Smooth muscle cell (in vitro differentiated cells): ENCODE measurements at regions not wholly inside any gene's neighbourhood (a gene's known extent, or its start where the extent isn't known, plus 50 kb on each side); places are given as distances from the start of the nearest gene placed in this dataset.

Experiments
- DNase-seq: peaks from one replicate; lab custom pipeline; 2025; ENCODE audit not compliant: unreplicated experiment; lab: John Stamatoyannopoulos, UW
- H2AFZ ChIP-seq: fragments of 200-600 bp; sonication (generic); 2 replicates; pipeline ENCODE4 v1.6.0; 2016; ENCODE audit warnings: antibody characterized with exemption, low read depth, mild to moderate bottlenecking
- H3F3A ChIP-seq: fragments of 200-600 bp; sonication (generic); 2 replicates; pipeline ENCODE4 v1.6.0; 2017; ENCODE audit warnings: antibody characterized with exemption, low read depth
- H3K27ac ChIP-seq: fragments of 200-600 bp; sonication (generic); 2 replicates; pipeline ENCODE4 v1.5.1; 2016; ENCODE audit warnings: low read depth, mild to moderate bottlenecking
- H3K27me3 ChIP-seq: fragments of 200-600 bp; sonication (generic); 2 replicates; pipeline ENCODE4 v1.6.1; 2016; ENCODE audit warnings: low read depth, mild to moderate bottlenecking
- H3K36me3 ChIP-seq: fragments of 200-600 bp; sonication (generic); 2 replicates; pipeline ENCODE4 v1.5.1; 2016; ENCODE audit warnings: low read depth
- H3K4me1 ChIP-seq: fragments of 200-600 bp; sonication (generic); 2 replicates; pipeline ENCODE4 v1.5.1; 2016; ENCODE audit warnings: low read depth
- H3K4me2 ChIP-seq: fragments of 200-600 bp; sonication (generic); 2 replicates; pipeline ENCODE4 v1.6.0; 2016; ENCODE audit warnings: mild to moderate bottlenecking
- H3K4me3 ChIP-seq: fragments of 200-600 bp; sonication (generic); 2 replicates; pipeline ENCODE4 v1.5.1; 2016; ENCODE audit warnings: mild to moderate bottlenecking
- H3K79me2 ChIP-seq: fragments of 200-600 bp; sonication (generic); 2 replicates; pipeline ENCODE4 v1.6.0; 2016; ENCODE audit warnings: low read depth, mild to moderate bottlenecking
- H3K9ac ChIP-seq: fragments of 200-600 bp; sonication (generic); 2 replicates; pipeline ENCODE4 v1.6.0; 2016; ENCODE audit warnings: low read depth
- H3K9me3 ChIP-seq: fragments of 200-600 bp; sonication (generic); replicated peaks from 2 replicates; pipeline ENCODE4 v1.5.1; 2016; ENCODE audit warnings: low read depth
- H4K20me1 ChIP-seq: fragments of 200-600 bp; sonication (generic); 2 replicates; pipeline ENCODE4 v1.6.0; 2016; ENCODE audit warnings: low read depth
- CTCF ChIP-seq: fragments of 200-600 bp; sonication (generic); IDR thresholded peaks from 2 replicates; pipeline ENCODE4 v1.5.1; 2017; ENCODE audit warnings: borderline replicate concordance, mild to moderate bottlenecking, antibody characterized with exemption; ENCODE audit not compliant: insufficient read depth, poor library complexity, severe bottlenecking
- WGBS: methylation state at CpG from one replicate; pipeline ENCODE4 v1.1.7; 2016; ENCODE audit warnings: low lambda C conversion rate; 5-methylcytosine and 5-hydroxymethylcytosine counted together

- Histone ChIP-seq H2AFZ (no peak overlapping the region), H3K4me3 (no peak overlapping the region), H3K9ac (no peak overlapping the region), H3K4me2 (no peak overlapping the region), H3K27me3 (no peaks in the 10 kb centered on the region), H4K20me1 (no peaks in the 10 kb centered on the region), H3K9me3 (no peaks in the 10 kb centered on the region), H3K4me1 (peaks cover 19% of the 10 kb centered on the region), H3K36me3 (no peaks in the 10 kb centered on the region), H3K79me2 (no peaks in the 10 kb centered on the region), H3F3A (no peaks in the 10 kb centered on the region), H3K27ac (no peak overlapping the region)
- DNase-seq, result no peak
- TF ChIP-seq CTCF, result no peak
- WGBS, result 75% methylated on average over 1 of the region's 1 CpG
These were observed 50.6 kb upstream of the SPATA16 start for GRCh38 chr3:173191611-173192010.
